Ureter (tissue), 1 donor: ENCODE measurements at regions not wholly inside any gene's neighbourhood (a gene's known extent, or its start where the extent isn't known, plus 50 kb on each side); places are given as distances from the start of the nearest gene placed in this dataset.
"Not testable (repeated sequence)": the region's sequence is repeated elsewhere in the genome, so short reads cannot be mapped to it uniquely, and the experiment has no call there.

Experiments used
- DNase-seq: peaks from one replicate; pipeline ENCODE4 v3.0.0-alpha.2; 2020; ENCODE audit warnings: low spot score
- donor health status: DM: yes; HTN: yes; CAD: no.

DNA sequence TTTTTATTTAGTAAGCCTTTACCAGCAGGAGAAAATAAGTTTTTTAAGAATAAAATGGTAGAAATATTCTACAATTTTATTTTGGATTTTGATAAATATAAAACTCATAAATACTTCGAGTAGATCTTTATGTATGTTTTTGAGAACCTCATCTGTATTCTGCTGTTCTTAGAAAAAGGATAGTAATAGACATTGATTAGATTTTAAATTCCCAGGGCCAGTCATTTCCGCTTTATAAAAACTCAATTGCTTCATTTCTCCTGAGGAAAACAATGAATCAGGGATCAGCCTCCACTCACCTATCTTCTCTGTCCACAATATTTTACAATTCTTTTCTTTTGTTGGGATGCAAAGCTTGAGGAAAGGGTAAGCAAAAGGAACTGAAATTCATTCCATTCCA, 1983.5 kb upstream of the C9orf72 start:
- DNase-seq, result no peak

DNA sequence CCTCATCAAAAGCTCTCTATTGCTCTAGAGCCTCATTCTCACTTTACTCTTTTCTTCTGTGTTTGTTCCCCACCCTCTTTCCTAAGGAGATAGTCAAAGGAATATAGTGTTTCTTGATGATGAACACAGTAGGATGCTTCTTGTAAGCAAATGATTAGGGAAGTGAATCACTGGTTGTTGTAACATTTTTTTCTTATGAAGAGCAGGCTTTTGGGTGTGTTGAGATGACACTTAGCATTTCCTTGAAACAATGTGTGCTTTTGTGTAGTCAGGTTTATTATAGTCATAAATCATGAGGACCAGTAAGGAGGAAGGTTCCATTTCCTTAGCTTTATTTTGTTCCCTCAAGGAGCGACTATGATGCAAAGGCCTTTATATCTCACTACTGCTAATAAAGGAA, 1991.3 kb upstream of the C9orf72 start:
- DNase-seq, result no peak

DNA sequence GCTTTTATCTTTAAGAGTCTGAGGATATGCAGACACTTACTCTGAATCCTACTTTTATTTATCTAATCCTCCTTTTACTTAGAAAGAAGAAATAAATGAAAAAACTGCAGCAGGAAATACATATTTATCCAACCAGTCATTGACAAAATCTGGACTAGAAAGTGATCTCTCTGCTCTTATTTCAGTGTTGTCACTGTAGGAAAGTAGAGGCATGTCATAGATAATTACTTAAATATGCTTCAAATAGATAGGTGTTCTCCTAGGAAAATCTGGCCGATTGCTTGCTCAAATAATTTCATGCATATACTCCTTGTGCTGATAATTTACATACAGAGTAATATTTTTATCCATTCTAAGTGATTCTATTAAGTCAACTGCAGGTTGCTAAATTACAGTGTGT, 2001.9 kb upstream of the C9orf72 start:
- no peak for DNase-seq

DNA sequence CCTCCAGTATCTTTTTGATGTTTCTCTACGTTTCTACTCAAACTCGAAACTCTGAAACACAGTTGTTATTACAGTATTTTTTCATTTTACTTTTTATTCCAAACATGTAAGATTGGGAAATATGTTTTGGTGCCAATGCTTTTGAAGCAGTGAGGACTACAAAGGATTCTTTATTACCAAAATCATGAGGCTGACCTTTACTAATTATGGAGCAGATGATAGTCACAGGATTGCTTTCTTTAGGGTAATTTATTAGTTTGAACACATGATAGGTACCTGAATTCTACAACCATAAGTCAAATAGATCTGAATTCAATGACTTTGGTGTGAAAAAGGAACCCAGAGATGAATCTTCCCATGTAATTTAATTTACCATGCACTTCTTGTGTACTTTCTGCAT, 2015.1 kb upstream of the C9orf72 start:
- DNase-seq, result no peak

DNA sequence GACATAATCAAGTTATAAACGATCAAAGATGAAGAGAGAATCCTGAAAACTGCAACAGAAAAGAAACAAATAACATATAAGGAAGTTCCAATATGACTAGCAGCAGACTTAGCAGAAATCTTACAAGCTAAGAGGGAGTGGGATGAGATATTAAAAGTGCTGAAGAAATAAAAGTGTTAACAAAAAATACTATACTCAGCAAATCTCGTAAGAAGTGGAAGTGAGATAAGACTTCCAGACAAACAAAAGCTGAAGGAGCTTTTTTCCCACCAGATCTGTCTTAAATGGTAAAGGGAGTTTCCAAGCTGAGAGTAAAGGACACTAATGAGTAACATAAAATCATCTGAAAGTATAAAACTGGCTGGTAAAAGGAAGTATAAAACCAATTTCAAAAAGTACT, 2036.0 kb upstream of the C9orf72 start:
- DNase-seq, result no peak

DNA sequence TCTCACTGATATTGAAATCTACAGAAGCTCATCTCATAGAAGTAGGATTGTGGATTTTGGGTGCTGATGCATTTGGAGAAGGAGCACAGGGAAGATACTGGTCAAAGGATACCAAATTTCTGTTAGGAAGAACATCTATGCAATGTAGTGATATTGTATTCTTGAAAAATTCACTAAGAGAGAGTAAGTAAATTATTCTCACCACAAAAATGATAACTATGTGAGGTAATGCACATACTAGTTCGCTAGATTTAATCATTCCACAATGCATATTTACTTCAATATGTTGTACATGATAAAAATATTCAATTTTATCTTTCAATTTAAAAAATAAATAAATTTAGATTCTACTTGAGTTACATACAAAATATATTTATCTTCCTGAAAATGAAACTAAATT, 2040.5 kb upstream of the C9orf72 start:
- DNase-seq, result no peak

DNA sequence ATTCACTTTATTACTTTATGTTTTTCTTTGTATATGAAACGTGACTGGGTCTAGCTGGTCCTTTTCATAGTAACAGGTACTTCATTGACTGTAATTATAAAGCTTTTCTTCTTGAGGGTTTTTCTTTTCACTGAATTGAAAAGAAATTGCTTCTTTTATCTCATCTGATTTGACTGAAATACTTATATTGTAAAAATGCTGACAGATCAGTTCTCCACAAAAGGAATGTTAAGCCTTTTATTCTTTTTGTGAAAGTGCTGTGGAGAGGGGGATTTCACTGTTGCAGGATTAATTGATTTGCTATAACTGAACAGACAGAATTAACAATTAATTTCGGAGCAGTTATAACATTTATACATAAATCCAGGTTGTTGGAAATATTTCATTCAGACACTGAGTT, 2043.6 kb upstream of the C9orf72 start:
- no peak for DNase-seq

DNA sequence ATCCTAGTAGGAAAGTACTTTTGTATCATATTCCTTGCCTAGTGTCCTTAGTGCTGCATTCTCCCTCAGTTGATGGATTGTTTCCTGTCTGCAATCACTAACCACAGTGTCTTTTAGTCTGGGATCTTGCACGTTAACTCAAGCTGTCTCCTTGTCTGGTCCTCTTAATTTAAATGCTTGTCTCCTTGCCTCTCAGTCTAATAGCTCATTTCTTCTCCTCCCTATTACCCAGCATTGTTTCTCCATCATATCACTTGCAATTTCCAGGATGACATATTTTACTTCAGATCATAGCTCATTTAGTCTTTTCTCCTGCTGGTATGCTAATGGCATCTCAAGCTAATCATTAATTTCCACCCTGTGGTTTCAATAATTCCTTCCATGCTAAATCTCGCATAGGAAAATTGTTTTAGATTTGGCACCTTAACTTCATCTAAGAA, 2052.0 kb upstream of the C9orf72 start:
- no peak for DNase-seq

DNA sequence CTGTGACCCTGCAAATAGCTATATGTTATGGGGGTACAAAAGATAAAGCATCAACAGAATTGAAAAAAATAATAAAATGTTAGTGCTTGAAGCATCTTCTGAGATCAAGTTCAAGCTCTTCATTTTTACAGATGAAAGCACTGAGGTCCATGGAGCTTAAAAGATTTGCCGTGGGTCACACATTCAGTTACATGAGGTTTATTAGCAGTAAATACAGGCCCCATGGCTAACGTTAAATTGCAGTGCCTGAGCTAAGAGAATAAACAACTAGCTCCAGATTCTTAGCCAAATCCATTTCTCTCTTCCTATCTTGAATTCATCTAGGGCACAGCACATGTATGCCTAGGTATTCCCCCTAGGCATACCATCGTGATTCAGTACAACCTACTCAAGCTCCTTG, 2052.7 kb upstream of the C9orf72 start:
- no peak for DNase-seq

DNA sequence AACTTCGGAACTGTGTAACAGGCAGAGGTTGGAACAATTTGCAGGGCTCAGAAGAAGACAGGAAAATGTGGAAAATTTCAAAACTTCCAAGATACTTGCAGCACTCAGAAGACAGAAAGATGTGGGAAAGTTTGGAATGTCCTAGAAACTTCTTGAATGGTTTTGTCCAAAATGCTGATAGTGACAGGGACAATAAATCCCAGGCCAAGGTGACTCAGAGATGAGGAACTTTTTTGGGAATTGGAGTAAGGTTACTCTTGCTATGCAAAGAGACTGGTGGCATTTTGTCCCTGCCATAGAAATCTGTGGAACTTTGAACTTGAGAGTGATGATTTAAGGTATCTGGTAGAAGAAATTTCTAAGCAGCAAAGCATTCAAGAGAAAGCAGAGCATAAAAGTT, 2055.6 kb upstream of the C9orf72 start:
- DNase-seq, result not testable (repeated sequence)

DNA sequence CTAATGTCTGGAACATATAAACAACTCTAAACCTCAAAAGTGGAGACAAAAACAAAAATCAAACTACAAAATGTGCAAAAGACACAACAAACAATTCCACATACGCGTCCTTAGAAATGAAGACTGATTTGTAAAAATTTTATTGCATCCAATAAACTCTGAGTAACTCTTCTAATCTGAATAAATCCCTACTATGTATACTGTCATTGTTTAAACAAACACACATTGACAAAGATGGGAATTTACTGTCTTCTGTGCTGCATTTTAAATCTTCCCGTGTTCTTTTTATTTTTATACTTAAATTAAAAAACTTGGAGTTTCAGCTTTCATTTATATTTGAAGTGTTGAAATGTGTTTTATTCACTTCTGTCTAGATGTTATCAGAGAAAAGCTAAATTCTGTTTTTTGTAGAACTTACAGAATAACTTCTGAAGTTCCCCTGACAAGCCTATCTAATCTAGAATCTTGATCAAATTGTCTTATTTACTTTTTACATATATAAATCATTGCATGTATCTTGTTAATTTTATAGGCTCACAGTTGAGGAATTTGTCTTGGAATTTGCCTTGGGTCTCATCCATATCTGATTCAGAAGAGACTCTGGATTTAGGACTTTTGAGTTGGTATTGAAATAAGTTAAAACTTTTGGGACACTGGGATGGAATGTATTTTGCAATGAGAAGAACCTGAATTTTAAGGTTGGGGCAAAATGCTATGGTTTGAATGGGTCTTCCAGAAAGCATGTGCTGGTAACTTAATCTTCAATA, 2064.4 kb upstream of the C9orf72 start:
- no peak for DNase-seq

DNA sequence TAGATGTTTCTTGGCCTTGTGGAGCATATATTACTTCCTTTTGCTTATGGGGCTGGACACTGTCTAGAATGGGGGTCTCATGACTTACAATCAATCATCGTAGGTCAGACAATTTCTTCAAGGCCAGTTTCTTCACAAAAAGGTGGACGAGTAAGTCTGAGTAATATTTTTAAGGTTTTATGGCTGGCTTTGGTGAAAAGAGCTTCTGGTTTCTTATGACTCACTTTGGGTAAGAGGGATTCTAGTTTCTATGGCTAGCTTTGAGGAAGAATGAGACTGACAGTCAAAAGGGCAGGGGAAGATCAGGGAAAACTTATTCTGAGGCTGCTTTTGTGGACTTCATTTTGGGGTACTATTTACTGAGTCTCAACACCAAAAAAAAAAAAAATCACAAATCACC, 2067.2 kb upstream of the C9orf72 start:
- no peak for DNase-seq

DNA sequence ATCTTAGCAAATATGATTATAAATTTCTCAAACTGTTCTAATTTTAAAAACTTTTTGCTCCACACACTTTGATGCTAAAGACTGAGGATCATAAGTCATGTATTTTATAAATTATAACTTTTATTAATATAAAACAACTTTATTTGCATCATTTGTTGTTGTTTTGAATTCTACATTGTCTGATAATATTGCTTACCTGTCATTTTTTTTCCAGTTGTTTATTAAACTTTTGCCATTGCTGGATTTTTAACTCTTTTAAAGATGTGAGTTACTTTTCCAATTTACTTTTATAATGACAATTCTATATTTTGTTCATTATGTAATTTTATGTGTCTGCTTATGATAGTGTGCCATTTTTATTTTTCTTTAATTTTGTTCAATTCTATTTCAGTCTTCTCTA, 2071.2 kb upstream of the C9orf72 start:
- DNase-seq, result no peak

DNA sequence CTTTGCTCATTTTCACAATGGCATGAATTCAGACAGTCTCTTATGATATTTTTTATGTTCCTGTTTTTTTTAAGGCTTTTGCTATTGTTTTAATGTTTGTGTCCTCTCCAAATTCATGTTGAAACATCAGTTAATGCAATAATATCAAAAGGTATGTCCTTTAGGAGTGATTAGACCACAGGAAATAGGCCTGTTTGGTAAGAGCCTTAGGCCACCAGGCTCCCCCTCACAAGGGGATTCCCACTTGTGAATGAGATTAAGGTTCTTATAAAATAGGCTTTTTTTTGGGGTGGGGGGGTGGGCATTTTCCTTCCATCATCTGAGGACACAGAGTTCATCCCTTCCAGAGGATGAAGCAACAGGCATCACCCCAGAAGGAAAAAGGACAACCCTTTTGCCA, 2074.2 kb upstream of the C9orf72 start:
- DNase-seq, result no peak

DNA sequence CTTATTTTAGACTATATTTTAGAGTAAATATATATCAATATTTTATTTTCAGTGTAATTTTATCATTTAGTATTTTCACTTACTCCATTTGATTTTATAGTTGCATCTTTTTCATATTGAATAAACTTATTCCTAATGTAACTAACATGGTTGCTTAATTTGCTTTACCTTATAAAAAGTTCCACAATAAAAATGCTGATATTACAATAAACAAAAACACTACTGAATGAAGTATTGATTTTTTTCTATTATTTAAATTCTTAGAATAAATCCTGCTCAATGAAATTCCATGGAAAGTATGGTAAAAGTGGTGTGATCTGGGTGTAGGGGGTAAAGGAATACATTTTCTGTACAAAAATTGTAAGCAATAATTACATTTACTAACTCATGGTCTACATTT, 2074.9 kb upstream of the C9orf72 start:
- no peak for DNase-seq

DNA sequence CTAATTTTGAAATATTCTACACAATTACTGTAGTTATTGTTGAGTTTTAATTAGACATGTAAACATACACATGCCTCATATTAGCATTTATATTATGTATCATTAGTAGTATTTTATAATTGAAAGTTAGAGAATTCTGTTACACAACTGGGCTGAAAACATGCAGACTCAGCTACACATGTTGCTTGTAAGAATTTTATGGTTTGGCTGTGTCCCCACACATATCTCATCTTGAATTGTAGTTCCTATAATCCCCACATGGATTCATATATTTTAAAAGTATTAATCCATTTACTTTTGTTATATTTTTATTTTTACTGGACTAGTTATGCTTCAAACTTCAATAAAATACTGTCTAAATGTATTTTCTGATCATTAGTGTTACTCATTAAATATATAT, 2075.3 kb upstream of the C9orf72 start:
- no peak for DNase-seq

DNA sequence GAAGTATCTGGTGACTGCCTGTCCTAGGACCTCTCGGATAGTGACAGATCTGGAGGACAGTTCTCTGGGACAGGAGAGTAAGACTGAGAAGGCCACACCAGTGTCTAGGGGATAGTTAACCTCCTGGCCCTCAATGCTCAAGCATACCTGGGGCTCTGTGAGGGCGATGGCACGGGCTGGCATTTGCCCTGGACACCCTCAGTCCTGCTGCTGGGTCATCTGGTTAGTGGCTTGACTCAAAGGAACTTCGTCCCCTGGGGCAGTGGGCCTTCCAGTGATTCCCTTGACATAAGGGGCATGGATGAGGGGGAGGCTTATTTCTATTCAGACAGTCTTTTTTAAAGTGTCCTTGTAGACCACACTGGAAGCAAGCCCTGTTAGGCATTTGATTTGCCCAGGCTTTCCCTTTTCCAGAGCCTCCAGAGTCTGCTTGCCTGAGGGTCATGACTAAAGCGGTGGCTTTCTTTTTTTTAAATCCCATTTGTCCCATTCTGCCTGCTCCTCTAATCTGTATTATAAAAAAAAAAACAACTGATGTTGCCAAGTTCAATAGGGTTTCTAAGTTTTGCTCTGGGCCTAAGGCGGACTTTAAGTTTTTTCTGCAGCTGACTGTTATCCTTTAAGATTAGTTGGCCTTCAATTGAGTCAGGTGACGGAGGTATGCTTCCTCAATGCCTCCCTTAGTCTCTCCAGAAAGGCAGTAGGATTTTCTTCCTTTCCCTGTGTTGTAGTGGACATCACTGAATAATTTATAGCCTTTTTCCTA, 2083.5 kb upstream of the C9orf72 start:
- no peak for DNase-seq

DNA sequence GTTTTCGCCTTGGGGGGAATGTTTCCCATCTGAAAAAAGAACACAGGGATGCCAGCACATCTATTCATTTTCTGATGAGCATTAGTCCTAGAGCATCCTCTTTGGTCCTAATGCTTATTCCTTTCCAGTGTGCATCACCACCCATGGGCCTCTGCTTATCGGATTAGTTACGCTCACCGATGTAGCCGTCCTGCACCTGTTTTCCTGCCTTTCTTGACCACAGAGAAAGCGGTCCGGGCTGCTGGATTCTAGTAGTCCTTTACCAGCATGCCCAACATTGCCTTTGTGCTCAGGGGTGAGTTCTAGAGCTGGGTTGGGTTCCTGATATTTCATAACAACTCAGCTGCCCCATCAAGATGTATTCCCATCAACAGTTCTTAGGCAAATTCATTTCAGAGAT, 2084.5 kb upstream of the C9orf72 start:
- no peak for DNase-seq

DNA sequence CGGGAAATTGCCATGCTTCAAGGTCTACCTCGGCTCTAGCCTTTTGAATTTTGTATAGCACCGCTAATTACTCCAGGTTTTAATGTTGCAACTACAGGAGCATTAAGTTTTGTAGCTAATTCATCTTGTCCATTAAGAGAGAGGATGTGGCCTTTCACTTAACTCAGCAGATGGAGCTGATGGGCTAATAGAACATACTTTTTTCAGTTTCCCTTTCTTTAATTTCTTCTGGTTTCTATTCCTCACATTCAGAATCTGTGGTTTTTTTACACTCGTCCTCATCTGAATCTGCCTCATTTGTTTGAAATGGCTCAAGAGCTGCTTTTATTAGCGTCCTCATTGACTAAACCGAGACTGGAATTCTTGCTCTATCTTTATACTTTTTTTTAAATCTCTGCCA, 2085.7 kb upstream of the C9orf72 start:
- DNase-seq, result no peak

DNA sequence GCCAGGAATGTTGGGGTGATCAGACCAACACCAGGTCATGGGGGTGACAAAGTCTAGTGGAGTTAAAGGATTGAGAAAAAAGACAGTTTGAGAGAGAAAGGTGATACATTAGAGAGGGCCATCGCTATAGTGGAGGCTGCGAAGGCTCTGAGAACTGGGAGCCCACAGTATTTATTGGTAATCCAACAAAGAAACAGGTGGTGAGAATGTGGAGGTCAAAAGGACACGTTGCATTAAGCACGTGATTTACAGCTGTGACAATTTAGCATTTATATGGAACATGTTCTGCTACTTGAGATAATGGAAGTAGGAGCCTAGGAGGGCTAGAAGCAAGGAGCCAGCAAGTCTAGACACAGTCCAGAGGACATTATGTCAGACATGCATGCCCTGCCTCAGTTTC, 2086.5 kb upstream of the C9orf72 start:
- no peak for DNase-seq

DNA sequence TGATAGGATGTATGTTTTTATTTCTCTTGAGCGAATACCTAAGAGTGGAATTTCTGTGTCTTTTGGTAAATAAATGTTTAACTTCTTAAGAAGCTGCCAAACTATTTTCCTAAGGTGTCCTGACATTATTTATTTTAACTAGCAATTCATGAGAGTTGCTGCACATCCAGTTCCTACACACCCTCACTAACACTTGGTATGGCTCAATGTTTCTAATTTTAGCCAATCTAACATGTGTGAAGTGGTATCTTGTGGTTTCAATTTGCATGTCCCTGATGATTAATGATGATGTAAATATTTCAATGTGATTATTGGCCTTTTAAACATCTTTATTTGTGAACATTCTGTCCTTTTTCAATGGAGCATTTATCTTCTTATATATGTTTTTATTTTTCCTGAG, 2095.5 kb upstream of the C9orf72 start:
- no peak for DNase-seq

DNA sequence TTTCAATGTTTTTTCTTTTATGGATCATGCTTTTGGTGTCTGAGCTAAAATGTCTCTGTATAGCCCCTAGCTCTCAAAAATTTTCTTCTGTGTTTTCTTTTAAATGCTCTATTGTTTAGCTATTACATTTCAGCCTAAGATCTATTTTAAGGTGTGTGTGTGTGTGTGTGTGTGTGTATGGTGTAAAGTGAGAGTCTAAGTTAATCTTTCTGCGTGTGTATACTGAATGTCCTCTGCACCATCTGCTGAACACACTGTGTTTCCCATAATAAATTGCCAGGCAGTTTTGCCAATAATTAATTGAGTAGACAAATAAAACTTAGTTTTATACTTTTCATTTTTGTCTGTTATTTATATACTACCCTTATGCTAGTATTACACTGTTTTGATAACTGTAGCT, 2096.3 kb upstream of the C9orf72 start:
- DNase-seq, result no peak

DNA sequence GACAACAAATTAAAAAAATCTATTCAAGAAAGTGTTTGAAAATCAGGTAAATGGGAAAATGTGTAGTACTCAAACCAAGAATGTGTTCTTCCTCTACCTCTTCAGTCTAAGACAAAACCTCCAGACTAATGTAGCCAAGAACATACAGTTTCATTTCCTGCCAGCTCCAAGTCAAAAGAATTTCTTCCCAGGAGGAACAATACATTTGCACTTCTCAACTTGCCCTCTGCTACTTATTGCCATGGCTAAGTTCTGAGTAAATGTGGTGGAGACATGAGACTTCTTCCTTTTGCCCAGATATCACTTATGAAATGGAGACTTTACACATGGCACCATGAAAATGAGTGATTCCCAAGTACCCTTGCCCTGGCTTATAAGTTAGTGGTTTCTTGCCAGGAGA, 2112.2 kb upstream of the C9orf72 start:
- DNase-seq, result no peak

DNA sequence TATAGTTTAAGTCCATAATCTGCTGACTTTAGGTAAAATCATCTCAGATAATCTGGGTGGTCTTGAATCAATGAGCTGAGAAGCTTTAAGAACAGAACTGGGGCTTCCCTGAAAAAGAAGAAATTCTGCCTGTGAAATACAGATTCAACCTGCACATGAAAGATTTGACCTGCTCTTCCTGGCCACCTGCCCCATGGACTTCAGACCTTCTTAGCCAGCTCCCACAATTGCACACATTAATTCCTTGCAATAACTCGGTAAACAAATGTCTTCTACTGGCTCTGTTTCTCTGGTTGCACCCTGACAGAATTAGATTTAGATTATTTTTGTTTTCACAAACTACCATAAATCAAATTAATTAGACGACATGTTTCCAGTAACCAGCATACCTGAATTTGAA, 2117.9 kb upstream of the C9orf72 start:
- DNase-seq, result no peak
